ENCODE measurements at regions not wholly inside any gene's neighbourhood (a gene's known extent, or its start where the extent isn't known, plus 50 kb on each side); places are given as distances from the start of the nearest gene placed in this dataset.

- DNase-seq (ENCODE audit: low read depth) = no peak
These were observed 376.5 kb upstream of the DAB1 start for GRCh38 chr1:57800376-57800775.

- DNase-seq (ENCODE audit: low read depth) = no peak
These were observed 375.7 kb upstream of the DAB1 start for GRCh38 chr1:57799490-57800115.

- DNase-seq (ENCODE audit: low read depth) = no peak
These were observed 374.7 kb upstream of the DAB1 start for GRCh38 chr1:57798543-57798942.

GRCh38 chr1:57797084-57797483 lies 373.2 kb upstream of the DAB1 start:
- no peak for DNase-seq (ENCODE audit: low read depth)

GRCh38 chr1:57796616-57797015 lies 372.8 kb upstream of the DAB1 start:
- no peak for DNase-seq (ENCODE audit: low read depth)

- no peak for DNase-seq (ENCODE audit: low read depth)
These were observed 372.0 kb upstream of the DAB1 start for GRCh38 chr1:57795886-57796285.

GRCh38 chr1:57794078-57794477 lies 370.2 kb upstream of the DAB1 start:
- no peak for DNase-seq (ENCODE audit: low read depth)

GRCh38 chr1:57791497-57791896 lies 367.6 kb upstream of the DAB1 start:
- no peak for DNase-seq (ENCODE audit: low read depth)

GRCh38 chr1:57789936-57790335 lies 366.1 kb upstream of the DAB1 start:
- DNase-seq (ENCODE audit: low read depth) = no peak

- DNase-seq (ENCODE audit: low read depth) = no peak
These were observed 364.5 kb upstream of the DAB1 start for GRCh38 chr1:57788313-57788712.

- DNase-seq (ENCODE audit: low read depth) = no peak
These were observed 360.5 kb upstream of the DAB1 start for GRCh38 chr1:57784356-57784755.

- DNase-seq (ENCODE audit: low read depth) = no peak
These were observed 358.5 kb upstream of the DAB1 start for GRCh38 chr1:57782357-57782756.

GRCh38 chr1:57772580-57773195 lies 348.8 kb upstream of the DAB1 start:
- DNase-seq (ENCODE audit: low read depth) = no peak

GRCh38 chr1:57770772-57771171 lies 346.9 kb upstream of the DAB1 start:
- no peak for DNase-seq (ENCODE audit: low read depth)

- DNase-seq (ENCODE audit: low read depth) = no peak
These were observed 346.4 kb upstream of the DAB1 start for GRCh38 chr1:57770236-57770635.

- DNase-seq (ENCODE audit: low read depth) = no peak
These were observed 337.8 kb upstream of the DAB1 start for GRCh38 chr1:57761628-57762027.

- no peak for DNase-seq (ENCODE audit: low read depth)
These were observed 329.0 kb upstream of the DAB1 start for GRCh38 chr1:57752843-57753242.

- DNase-seq (ENCODE audit: low read depth) = no peak
These were observed 324.9 kb upstream of the DAB1 start for GRCh38 chr1:57748719-57749118.

- no peak for DNase-seq (ENCODE audit: low read depth)
These were observed 324.0 kb upstream of the DAB1 start for GRCh38 chr1:57747818-57748217.

GRCh38 chr1:57741521-57741920 lies 317.7 kb upstream of the DAB1 start:
- DNase-seq (ENCODE audit: low read depth) = no peak

- no peak for DNase-seq (ENCODE audit: low read depth)
These were observed 313.1 kb upstream of the DAB1 start for GRCh38 chr1:57736940-57737339.

- no peak for DNase-seq (ENCODE audit: low read depth)
These were observed 305.3 kb upstream of the DAB1 start for GRCh38 chr1:57729181-57729580.

- DNase-seq (ENCODE audit: low read depth) = no peak
These were observed 303.3 kb upstream of the DAB1 start for GRCh38 chr1:57727121-57727520.

- no peak for DNase-seq (ENCODE audit: low read depth)
These were observed 301.5 kb upstream of the DAB1 start for GRCh38 chr1:57725318-57725717.

Measured in stromal cell of bone marrow (primary cell).